T-cell (primary cell): ENCODE measurements at regions not wholly inside any gene's neighbourhood (a gene's known extent, or its start where the extent isn't known, plus 50 kb on each side); places are given as distances from the start of the nearest gene placed in this dataset.

ENCODE experiments used
- ATAC-seq, 4 experiments: fragments of 200-7000 bp in 3 of 4; fragments of 150-1000 bp in 1 of 4; cut with Tn5 transposase; replicated peaks in 1 of 4; 1 replicate in 3 of 4; 2 replicates in 1 of 4; pipeline ENCODE4 v1.10.0; 2021; ENCODE audit warnings: moderate library complexity in 3 of 4, mild to moderate bottlenecking in 2 of 4, moderate number of reproducible peaks in 1 of 4
- CTCF ChIA-PET, 2 donors: fragments of 300-600 bp; sonication (Branson Sonifier 250); formaldehyde crosslinking; loops; one replicate each; lab custom pipeline; 2022; ENCODE audit warnings: antibody characterized with exemption in 2 of 2; lab: Charles Lee
- POLR2A ChIA-PET, 2 donors: fragments of 300-600 bp; sonication (Branson Sonifier 250); formaldehyde crosslinking; loops; one replicate each; lab custom pipeline; 2022; ENCODE audit warnings: antibody characterized with exemption in 2 of 2; lab: Charles Lee
- DNase-seq, 35 experiments: peaks; one replicate each; pipeline versions ENCODE4 v3.0.0 to v3.0.0-alpha.2; 2013 to 2023
- H3K27ac ChIP-seq: one replicate; pipeline ENCODE4 v1.5.1; 2013; ENCODE audit warnings: low read length
- H3K27me3 ChIP-seq, 2 experiments: replicated peaks in 1 of 2; 1 replicate in 1 of 2; 2 replicates in 1 of 2; pipeline versions ENCODE4 v1.6.1 to v1.7.0; 2013; ENCODE audit warnings: low read length in 1 of 2, mixed read lengths in 1 of 2; ENCODE audit not compliant: control insufficient read depth in 2 of 2, insufficient read depth in 2 of 2; ENCODE audit errors: extremely low read depth in 1 of 2
- H3K36me3 ChIP-seq, 2 donors: 1 replicate in 1 of 2; 2 replicates in 1 of 2; pipeline versions ENCODE4 v1.6.1 to v1.7.0; 2013; ENCODE audit warnings: low read length in 1 of 2; ENCODE audit not compliant: control insufficient read depth in 2 of 2, insufficient read depth in 1 of 2; ENCODE audit errors: extremely low read depth in 1 of 2
- H3K4me1 ChIP-seq, 2 experiments: 1 replicate in 1 of 2; 2 replicates in 1 of 2; pipeline versions ENCODE4 v1.6.1 to v1.7.0; 2013; ENCODE audit warnings: low read length in 2 of 2, mixed read lengths in 1 of 2; ENCODE audit not compliant: insufficient read depth in 2 of 2, control insufficient read depth in 1 of 2; ENCODE audit errors: extremely low read depth in 1 of 2
- H3K4me3 ChIP-seq, 2 donors: 1 replicate in 1 of 2; 2 replicates in 1 of 2; pipeline versions ENCODE4 v1.5.1 to v1.7.0; 2013; ENCODE audit warnings: mild to moderate bottlenecking in 2 of 2, low read length in 1 of 2, moderate library complexity in 1 of 2; ENCODE audit not compliant: control insufficient read depth in 1 of 2; ENCODE audit errors: extremely low read depth in 1 of 2
- H3K9me3 ChIP-seq: 2 replicates; pipeline ENCODE4 v1.7.0; 2013
- H3K27ac Mint-ChIP-seq, 2 donors: one replicate each; pipeline ENCODE4 v1.8.0; 2020 to 2021; ENCODE audit warnings: mild to moderate bottlenecking in 2 of 2, mixed read lengths in 2 of 2
- H3K27me3 Mint-ChIP-seq, 2 donors: one replicate each; pipeline ENCODE4 v1.8.0; 2021 to 2022; ENCODE audit warnings: mixed read lengths in 2 of 2
- H3K36me3 Mint-ChIP-seq: one replicate; pipeline ENCODE4 v1.8.0; 2021; ENCODE audit warnings: mixed read lengths
- H3K4me1 Mint-ChIP-seq, 3 donors: one replicate each; pipeline ENCODE4 v1.8.0; 2020 to 2022; ENCODE audit warnings: mixed read lengths in 3 of 3, mild to moderate bottlenecking in 1 of 3
- H3K4me3 Mint-ChIP-seq, 3 donors: one replicate each; pipeline ENCODE4 v1.8.0; 2020 to 2022; ENCODE audit warnings: mild to moderate bottlenecking in 3 of 3, mixed read lengths in 3 of 3, moderate library complexity in 3 of 3
- H3K9me3 Mint-ChIP-seq, 3 donors: one replicate each; pipeline ENCODE4 v1.8.0; 2020 to 2022; ENCODE audit warnings: mixed read lengths in 3 of 3
- WGBS: methylation state at CpG from one replicate; pipeline ENCODE4 v1.1.5; 2013; ENCODE audit warnings: missing lambda C conversion rate; ENCODE audit not compliant: insufficient coverage; 5-methylcytosine and 5-hydroxymethylcytosine counted together

DNA sequence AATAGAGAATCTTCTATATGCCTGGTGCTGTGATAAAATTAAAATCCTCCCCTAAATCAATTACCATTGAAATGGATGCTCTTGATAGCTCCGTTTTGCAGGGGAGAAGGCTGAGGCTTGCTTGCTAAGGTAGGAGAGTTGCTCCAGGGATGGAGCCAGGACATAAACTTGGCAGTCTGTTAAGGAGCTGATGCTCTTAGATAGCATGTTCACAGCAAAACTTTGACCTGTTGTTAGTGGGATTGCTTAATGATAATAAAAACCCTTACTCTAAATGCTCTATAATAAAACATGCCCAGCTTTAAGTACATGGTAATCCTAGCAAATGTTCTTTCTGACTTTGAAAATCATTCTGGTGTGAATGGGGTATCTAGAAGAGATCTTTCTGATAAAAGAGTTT is 228.4 kb upstream of the JAG1 start:
- H3K9me3 Mint-ChIP-seq = peaks cover 0 to 4% (median 0%) of the 10 kb centered on the region in 3 donors
- WGBS = 29% methylated on average over 1 of the region's 1 CpG
- Histone ChIP-seq H3K9me3 (no peaks in the 10 kb centered on the region), H3K4me3 (no peak overlapping the region), H3K36me3 (no peaks in the 10 kb centered on the region), H3K27ac (no peak overlapping the region), H3K4me1 (no peaks in the 10 kb centered on the region), H3K27me3 (no peaks in the 10 kb centered on the region)
- H3K27ac Mint-ChIP-seq = no peak overlapping the region
- DNase-seq = no peak
- ChIA-PET CTCF (no interaction called here), POLR2A (no interaction called here)
- no peak for ATAC-seq
- H3K4me3 Mint-ChIP-seq = no peak overlapping the region
- no peaks in the 10 kb centered on the region for H3K4me1 Mint-ChIP-seq
- H3K27me3 Mint-ChIP-seq = no peaks in the 10 kb centered on the region
- H3K36me3 Mint-ChIP-seq = no peaks in the 10 kb centered on the region

DNA sequence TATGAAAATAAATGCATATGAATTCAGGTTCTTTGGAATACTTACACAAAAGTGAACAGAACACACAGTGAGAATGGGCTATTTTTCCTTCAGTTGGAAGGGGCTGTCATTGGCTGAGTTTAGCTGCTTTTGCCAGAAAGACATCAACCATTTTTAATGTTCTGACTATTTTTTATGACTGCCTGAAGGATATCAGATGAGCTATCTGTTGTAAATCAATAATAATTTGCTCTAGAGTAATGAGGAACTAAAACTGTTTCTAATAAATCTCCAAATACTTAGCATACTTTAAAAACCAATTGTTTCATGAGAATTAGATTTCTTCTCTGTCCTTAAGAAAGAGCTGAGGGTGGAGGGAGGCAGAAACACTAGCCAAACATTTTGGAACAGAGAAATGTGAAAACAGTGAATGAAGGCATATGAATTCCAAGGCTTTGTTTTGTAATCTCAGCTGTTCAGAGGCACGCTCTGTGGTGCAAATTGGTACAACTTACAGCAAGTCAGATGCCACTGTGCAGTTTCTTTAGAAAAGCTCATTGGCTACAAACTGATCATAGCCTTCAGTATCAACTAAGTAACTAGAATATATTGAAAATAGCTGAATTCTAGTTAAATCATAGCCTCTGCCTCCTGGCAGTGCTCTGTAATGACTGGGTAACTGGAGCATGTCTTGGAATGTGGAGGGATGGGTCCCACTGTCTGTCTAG is 228.9 kb upstream of the JAG1 start:
- no peaks in the 10 kb centered on the region for H3K4me1 Mint-ChIP-seq
- H3K36me3 ChIP-seq = no peaks in the 10 kb centered on the region
- WGBS = no CpG with 5 or more reads among the region's 1 CpG
- H3K9me3 Mint-ChIP-seq = peaks cover 0 to 4% (median 0%) of the 10 kb centered on the region in 3 donors
- no peak overlapping the region for H3K4me3 ChIP-seq
- no peaks in the 10 kb centered on the region for H3K4me1 ChIP-seq
- no peaks in the 10 kb centered on the region for H3K36me3 Mint-ChIP-seq
- ATAC-seq (no peak), DNase-seq (no peak)
- no peak overlapping the region for H3K27ac Mint-ChIP-seq
- CTCF ChIA-PET = interaction anchor here in 1 of 2 donors (1.0 kb wide), 1 partner anchor 15 kb away, joined by 3 read pairs; no protein-coding TSS in a partner anchor
- no peak overlapping the region for H3K4me3 Mint-ChIP-seq
- H3K9me3 ChIP-seq = no peaks in the 10 kb centered on the region
- H3K27me3 Mint-ChIP-seq = no peaks in the 10 kb centered on the region
- H3K27ac ChIP-seq = no peak overlapping the region
- no peaks in the 10 kb centered on the region for H3K27me3 ChIP-seq
- POLR2A ChIA-PET = no interaction called here

DNA sequence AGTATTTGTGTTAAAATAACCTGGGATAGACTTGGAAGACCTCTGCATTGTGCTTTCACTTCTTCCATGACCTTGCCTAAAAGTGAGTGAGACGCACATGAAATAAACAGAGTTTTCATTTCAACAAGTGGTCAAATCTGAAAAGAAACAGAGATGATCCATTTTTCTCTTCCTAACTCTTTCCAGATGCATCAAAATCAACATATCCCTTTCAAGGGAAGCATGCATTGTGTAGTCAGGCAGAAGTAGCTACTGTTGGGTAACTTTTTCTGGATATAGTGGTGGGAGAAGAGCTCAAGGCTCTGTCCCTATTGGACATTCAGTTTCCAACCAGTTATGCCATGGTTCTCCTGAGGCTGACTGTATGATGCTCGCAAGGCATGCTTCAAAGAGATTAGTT is 233.0 kb upstream of the JAG1 start:
- no peaks in the 10 kb centered on the region for H3K36me3 Mint-ChIP-seq
- H3K4me3 ChIP-seq = no peak overlapping the region
- no peaks in the 10 kb centered on the region for H3K9me3 ChIP-seq
- H3K27me3 ChIP-seq = no peaks in the 10 kb centered on the region
- 100% methylated on average over 1 of the region's 2 CpGs for whole genome bisulfite sequencing
- H3K27ac Mint-ChIP-seq = no peak overlapping the region
- no peaks in the 10 kb centered on the region for H3K27me3 Mint-ChIP-seq
- ATAC-seq (no peak), DNase-seq (no peak)
- no peak overlapping the region for H3K4me3 Mint-ChIP-seq
- no peaks in the 10 kb centered on the region for H3K4me1 ChIP-seq
- H3K36me3 ChIP-seq = no peaks in the 10 kb centered on the region
- no peaks in the 10 kb centered on the region for H3K9me3 Mint-ChIP-seq
- no peak overlapping the region for H3K27ac ChIP-seq
- ChIA-PET POLR2A (no interaction called here), CTCF (interaction anchor here in 1 of 2 donors (0.6 kb wide), 1 partner anchor 426 kb away, joined by 5 read pairs; no protein-coding TSS in a partner anchor)
- no peaks in the 10 kb centered on the region for H3K4me1 Mint-ChIP-seq

DNA sequence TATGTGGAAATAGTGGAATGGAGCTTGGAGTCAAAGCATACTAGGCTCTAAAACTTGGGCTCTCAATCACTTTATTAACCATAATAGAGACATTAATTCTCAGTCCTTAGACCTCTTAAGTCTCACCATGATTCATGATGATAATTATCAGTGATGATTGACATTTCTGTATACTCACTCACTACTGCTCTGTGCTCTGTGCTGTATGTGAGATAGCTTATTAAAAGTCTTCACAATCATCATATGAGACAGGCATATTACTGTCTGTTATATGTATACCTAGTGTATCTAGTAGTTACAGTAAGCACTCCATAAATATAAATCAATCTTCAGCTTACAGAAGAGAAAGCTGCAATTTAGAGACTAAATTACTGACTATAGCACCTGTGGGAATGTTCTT is 236.0 kb upstream of the JAG1 start:
- Histone ChIP-seq H3K27ac (no peak overlapping the region), H3K36me3 (no peaks in the 10 kb centered on the region), H3K4me3 (no peak overlapping the region), H3K9me3 (no peaks in the 10 kb centered on the region), H3K4me1 (no peaks in the 10 kb centered on the region), H3K27me3 (no peaks in the 10 kb centered on the region)
- CTCF ChIA-PET = no interaction called here
- Mint-ChIP-seq H3K4me3 (no peak overlapping the region), H3K27ac (no peak overlapping the region), H3K27me3 (no peaks in the 10 kb centered on the region), H3K9me3 (peaks cover 0 to 3% (median 0%) of the 10 kb centered on the region in 3 donors), H3K4me1 (no peaks in the 10 kb centered on the region), H3K36me3 (no peaks in the 10 kb centered on the region)
- POLR2A ChIA-PET = no interaction called here
- DNase-seq = no peak
- ATAC-seq = no peak

DNA sequence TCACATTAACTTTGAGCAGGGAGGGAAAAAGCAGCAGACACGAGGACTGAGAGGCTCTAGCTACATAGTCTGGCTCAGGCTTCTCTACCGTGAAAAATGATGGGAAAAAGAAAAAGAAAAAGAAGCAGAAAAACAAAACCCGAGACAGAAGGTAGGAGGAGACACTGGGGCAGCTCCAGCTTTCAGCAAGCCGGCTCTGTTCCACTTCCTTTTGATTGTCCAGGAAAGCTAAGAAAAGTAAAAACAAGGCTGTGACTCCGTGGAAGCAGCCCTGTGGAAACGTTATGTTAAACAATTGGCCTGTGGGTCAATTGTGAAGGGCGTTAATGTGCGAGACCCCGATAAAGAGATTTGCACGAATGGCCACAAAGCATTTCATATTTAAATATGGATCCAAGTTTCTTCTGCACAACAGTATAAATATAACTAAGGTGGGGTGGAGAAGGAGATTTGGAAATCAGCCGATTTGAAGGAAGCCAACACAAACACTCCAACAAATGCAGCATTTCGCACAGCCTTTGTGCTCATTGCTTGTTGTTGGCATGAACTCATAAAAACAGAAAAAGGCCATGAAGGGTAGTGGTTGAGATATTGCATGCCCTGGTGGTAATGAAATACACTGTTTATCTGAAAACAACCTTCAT is 236.9 kb upstream of the JAG1 start:
- no peak for ATAC-seq
- ChIA-PET CTCF (no interaction called here), POLR2A (no interaction called here)
- no peak overlapping the region for H3K4me3 ChIP-seq
- no peaks in the 10 kb centered on the region for H3K4me1 Mint-ChIP-seq
- H3K9me3 Mint-ChIP-seq = peaks cover 0 to 3% (median 0%) of the 10 kb centered on the region in 3 donors
- H3K27ac Mint-ChIP-seq = no peak overlapping the region
- H3K27ac ChIP-seq = no peak overlapping the region
- H3K9me3 ChIP-seq = no peaks in the 10 kb centered on the region
- H3K36me3 ChIP-seq = no peaks in the 10 kb centered on the region
- H3K4me1 ChIP-seq = no peaks in the 10 kb centered on the region
- no peaks in the 10 kb centered on the region for H3K27me3 Mint-ChIP-seq
- no peaks in the 10 kb centered on the region for H3K36me3 Mint-ChIP-seq
- no peak overlapping the region for H3K4me3 Mint-ChIP-seq
- WGBS = 69% methylated on average over 6 of the region's 12 CpGs
- no peaks in the 10 kb centered on the region for H3K27me3 ChIP-seq
- no peak for DNase-seq

DNA sequence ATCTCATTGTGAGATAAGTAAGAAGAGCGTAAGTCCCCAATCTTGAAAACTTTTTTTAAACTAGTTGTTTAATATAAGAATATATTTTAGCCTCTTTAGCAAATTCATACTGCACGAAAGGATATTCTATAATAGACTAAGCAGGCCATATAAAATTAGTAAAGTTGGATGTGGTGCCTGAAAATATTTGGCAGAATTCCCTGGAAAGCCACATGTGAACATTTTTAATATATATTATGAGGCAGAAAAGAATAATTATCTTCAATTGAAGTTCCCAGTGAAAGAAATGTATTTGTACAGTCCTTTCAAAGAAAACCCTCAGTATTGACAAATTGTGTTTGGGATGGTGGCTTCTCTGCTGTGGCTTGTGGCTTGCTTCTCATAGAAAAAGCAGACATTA is 237.5 kb upstream of the JAG1 start:
- H3K36me3 ChIP-seq = no peaks in the 10 kb centered on the region
- DNase-seq = no peak
- ChIA-PET POLR2A (no interaction called here), CTCF (no interaction called here)
- Mint-ChIP-seq H3K4me3 (no peak overlapping the region), H3K36me3 (no peaks in the 10 kb centered on the region), H3K4me1 (no peaks in the 10 kb centered on the region), H3K27ac (no peak overlapping the region), H3K9me3 (peaks cover 0 to 3% (median 0%) of the 10 kb centered on the region in 3 donors), H3K27me3 (no peaks in the 10 kb centered on the region)
- ATAC-seq = no peak
- WGBS = no CpG with 5 or more reads among the region's 2 CpGs
- no peak overlapping the region for H3K27ac ChIP-seq
- H3K4me1 ChIP-seq = no peaks in the 10 kb centered on the region
- H3K27me3 ChIP-seq = no peaks in the 10 kb centered on the region
- no peak overlapping the region for H3K4me3 ChIP-seq
- H3K9me3 ChIP-seq = no peaks in the 10 kb centered on the region
